Activated T-cell treated with anti-CD3 and anti-CD28 coated beads, Interleukin-2, amount 50 U/mL, for 48 hours (primary cell): ENCODE measurements at regions not wholly inside any gene's neighbourhood (a gene's known extent, or its start where the extent isn't known, plus 50 kb on each side); places are given as distances from the start of the nearest gene placed in this dataset.

Source experiments
- DNase-seq, 2 experiments: peaks; one replicate each; pipeline ENCODE4 v3.0.0-alpha.2; 2020

DNA sequence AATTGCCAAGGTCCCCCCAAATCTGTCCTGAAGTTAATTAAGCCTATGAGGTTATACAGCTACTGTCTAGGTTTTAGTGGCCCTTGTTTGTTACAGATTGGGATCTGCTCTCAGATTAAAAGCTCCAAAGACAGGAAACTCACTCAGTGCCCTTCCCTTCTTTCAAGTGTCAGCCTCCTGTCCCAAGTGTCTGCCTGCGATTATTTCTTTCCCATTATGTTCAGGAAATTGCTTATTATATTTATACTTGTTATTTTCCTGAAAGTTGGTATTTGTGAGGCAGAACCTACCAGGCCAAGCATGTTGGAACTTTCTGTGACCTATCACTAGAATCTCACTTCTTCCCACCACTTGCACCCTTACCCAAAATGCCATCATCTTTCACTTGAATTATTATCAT, 173.2 kb downstream of the AREG start:
- no peak for DNase-seq

DNA sequence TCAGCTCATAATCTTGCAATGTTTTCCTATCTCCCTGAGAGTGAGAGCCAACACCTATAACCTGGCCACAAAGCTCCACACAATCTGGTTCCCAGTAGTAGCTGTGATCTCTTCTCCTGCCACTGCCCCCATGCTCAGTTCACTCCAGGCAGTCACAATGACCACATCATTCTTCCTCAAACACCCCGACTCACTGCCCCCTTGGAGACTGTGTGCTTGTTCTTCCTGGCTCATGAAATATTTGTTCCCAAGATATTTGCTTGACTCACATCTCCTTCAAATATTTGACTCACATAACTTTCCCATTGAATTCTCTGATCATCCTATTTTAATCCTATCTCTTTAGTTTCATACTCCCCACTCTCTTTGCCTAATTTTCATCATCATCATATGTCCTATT, 173.7 kb downstream of the AREG start:
- DNase-seq, result no peak

DNA sequence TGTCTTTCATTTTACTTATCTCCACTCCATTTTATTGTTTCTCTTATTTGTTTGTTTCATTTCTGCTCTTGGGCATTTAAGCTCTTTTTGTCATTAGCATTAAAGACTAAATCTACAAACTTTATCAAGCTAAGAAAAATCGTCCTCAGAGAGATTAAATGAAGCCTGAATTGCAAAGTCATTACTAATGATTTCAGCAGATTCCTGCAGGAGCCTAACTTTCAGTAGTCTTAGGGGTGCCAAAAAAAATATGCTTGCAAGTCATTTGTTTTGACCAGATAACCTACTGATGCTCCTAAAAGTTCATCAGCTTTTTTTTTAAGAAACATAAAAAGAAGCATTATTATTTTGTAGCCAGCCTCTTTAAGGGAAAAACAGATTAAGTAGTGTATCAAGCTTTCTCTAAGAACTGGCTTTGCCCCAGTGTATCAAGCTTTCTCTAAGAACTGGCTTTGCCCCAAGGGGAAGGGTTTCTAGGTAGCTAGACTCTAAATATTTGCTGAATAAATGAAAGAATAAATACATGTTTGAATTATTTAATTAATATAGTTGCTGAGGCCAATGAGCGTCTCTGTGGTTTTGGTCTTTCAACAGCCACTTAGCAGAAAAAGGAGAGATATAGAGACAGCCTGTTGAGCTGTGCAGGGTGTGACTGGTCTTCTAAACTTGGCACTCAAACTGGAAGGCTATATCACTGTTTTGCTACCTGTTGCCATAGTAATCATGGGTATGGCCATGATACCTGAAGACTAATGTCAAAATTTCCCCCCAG, 174.2 kb downstream of the BTC start:
- DNase-seq, result no peak

DNA sequence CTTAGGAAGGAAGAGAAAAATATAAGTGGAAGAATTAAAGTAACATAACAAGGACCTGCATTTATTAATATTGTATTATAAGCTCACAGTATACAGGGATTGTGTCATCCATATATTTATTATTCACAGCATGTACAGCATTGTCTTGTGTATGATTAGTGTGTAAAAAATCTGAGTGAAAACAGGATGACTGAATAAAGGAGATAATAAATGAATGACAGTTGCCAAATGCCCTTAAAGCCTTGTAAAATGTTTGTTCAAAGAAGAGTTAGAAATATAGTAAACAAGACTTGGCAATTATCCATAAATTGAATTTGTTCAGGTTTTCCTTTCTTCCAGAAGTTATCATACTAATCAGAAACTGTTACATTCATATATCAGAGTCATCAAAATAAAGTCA, 172.7 kb downstream of the BTC start:
- no peak for DNase-seq

DNA sequence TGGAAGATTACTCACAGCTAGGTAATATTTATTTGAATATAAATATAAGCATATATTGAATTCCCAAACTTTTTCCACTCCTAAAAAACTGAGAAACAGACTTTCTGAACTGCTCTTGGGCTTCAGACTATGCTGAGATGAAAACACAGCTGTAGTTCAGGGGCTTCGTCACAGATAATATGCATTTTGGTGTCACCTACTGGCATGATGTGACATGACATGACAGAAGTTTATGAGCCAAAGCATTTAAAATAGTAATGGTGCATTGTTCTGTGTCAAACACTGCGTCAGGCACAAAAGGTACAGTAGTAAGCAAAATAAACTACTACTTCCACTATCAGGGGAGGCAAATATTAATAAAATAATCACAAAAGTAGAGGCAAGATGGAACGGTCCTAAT, 171.3 kb downstream of the BTC start:
- DNase-seq, result no peak

DNA sequence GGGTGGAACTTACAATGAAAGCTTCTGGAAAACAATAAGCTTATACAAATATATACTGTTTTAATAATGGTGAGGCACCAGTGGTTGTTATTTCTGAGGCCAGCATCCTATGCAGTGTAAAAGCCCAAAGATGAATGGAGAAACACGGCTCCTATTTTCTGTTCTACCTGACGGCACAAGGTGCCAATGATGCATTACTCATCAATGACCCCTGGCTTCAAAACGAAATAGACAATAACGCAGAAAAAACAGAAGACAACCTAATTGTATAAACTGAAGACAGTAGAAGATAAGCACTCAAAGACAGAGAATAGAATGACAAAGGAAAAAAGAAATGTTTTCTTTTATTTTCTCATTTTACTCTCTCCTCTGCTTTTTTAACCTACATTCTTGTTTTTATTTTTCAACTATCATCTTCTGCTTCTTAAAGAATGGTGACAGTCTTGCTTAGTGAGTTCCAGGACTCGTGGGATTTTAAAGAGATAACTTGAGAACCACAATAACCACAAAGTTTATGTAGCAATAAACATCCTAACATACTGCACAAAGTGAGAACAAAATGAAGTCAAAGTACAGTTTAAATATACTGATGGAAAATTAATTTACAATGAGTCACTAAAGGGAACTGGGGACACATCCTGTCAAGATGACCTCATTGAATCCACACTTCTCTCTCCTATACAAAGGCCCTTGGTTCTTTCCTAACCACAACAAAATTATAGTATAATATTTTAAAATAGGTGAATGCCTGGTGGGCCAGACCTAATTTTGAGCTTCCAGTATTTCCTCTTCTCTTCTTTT, 169.8 kb downstream of the BTC start:
- no peak for DNase-seq

DNA sequence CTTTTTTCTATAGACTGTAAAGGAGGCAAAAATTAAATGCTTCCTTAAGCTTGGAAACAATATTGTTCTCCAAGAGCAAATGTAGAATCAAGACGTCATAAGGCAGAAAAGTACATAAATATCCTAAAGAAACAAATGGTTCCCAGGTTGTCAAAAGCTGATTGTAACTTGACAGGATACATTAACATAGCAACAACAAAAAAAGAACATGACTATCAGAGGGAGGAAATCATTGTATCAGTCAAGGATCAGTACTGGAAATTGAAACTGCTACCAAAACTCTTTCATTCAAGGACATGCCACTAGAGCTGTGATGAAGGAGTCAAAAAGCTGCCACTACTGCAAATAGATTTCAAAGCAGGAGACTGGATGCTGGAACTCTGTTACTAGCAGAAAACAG, 168.3 kb downstream of the BTC start:
- DNase-seq, result no peak

DNA sequence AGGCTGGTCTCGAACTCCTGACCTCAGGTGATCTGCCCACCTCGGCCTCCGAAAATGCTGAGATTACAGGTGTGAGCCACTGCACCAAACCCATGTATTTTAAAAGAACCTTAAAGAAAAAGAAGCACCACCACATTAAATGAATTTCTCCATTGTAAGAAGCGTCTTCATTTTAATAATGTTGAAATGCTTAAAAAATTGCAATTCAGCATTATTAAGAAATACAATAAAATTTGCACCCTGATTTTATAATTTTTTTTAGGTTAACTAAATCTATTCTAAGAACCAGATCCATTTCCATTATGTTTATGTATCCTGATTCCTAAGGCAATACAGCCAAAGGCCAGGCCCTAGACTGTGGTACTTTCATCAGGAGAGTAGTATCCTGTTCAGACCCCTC, 167.2 kb downstream of the BTC start:
- DNase-seq, result no peak

DNA sequence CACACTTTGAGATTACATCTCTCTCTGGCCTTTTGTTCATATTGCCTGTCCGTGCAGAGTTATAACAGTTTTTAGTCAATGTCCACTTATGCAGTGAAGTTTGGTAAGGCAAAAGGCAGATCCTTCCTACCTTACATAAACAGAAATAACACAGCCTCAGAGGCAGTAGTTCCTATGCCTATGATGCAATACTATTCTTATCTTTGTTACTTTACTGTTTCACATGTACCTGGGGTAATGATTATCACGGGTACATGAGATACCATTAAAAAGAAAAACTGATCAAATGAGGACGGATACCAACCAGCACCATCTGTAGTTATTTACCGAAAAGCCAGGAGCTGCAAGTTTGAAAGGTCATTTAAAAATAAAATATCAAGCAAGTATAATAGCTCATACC, 166.8 kb downstream of the BTC start:
- DNase-seq, result no peak

DNA sequence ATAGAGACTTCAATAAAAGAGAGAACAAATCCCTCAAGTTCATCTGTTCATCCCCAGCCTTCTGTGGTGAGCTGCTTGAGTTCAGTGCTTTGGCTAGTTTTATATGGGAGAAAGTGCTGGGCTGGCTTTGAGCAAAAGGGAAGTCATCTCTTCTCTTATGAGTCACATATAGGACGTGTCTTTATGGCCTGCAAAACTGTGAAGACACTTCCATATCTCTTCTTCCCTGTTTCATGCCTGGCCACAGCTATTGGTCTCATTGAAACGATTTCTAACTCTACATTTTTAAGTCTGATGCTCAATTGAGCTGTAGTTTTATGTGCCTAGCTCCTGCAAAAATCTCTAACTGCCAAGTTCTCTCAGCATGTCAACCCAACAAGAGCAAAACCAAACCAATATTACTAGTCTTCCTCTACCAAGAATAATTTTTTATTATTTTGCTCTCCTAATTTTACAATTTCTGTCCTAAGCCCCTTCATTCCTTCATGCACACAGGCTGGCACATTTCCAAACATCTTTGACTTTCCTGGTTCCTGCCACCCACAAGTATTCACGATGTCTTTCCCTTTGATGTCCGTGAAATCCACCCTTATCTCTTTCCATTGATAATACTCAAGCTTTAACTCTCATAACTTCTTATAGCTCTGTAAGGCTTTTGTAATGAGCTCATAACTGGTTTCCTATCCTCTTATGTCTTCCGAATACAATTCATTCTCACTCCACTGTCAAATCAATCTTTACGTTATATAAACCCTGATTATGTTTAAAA, 165.3 kb downstream of the BTC start:
- no peak for DNase-seq

DNA sequence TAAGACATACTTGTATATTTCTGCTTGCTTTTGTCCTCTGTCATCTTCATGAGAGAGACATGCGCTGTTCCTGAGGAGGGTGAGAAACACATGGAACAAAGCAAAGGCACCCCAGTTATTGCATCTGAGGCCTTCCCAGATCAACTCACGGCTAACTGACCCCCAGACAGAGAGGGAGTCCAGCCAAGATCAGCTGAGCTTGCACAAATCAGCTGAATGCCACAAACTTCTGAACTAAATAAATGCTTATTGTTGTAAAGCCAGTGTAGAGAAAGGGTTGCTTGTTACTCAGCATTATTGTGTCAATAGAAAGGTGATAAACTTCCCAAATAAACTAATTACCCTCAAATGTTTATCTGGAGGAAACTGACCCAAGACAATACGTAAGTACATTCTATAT, 163.8 kb downstream of the BTC start:
- DNase-seq, result no peak

DNA sequence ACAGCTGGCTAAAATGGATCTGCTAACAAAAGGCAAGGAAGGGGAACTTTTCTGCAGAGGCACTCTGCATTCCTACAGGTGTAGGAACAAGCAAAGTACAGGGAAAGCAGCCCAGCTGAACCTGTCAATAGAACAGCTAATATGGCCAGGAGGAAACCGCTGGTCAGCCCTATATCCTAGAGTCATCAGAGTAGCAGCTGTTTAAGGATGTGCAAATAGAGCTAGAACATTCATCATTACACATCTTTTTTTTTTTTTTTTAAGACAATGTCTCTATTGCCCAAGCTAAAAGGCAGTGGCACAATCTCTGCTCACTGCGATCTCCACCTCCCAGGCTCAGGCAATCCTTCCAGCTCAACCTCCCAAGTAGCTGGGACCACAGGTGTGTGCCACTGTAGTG, 163.0 kb downstream of the BTC start:
- no peak for DNase-seq

DNA sequence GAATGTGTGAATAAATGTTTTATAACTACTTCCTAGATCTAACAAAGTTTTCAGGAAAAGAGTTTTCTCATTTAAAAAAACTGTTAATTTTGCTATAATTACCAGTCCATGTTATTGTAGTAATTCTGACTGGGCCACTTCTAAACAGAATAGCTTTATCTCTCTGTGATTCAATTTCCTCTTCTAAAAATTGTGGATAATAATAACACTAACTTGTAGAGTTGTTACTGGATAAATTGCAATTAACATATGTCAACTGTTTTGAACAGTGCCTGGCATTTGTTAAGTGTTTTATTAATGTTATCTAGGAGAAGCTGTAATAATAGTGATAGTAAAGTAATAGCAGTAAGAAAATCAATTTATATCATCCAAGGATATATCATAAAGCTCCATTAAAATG, 162.3 kb downstream of the BTC start:
- no peak for DNase-seq

DNA sequence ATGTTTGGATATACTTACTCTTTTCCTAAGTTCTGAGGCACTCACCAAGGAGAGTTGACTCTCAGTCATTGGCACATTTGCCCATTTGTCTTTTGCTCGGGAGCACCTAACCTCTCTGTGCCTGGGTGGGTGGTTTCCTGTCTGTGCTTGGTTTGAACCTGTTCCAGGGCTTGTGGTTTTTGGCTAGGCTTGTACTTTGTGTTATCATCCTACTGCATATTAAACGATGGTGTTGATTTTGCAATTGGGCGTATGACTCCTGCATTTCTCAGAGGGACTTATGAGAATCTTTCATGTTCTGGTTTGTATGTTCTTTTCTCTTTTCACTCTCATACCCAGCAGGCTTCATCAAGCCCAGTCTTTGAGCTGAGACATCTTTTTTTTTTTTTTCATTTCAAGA, 161.7 kb downstream of the BTC start:
- peak; percentile 24 to 47 for DNase-seq

DNA sequence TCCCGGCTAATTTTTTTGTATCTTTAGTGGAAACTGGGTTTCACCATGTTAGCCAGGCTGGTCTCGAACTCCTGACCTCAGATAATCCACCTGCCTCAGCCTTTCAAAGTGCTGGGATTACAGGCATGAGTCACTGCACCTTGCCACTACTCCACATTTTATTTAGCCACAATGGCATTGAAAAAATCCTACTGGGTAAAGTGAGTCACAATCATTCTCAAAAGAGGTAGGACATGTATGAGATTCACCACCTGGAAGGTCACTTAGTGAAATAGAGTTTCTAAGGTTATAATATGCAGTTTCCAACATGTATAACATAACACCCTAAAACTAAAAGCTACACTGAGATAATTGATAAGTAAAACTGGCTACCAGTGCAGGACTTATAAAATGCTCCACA, 159.2 kb downstream of the BTC start:
- no peak for DNase-seq

DNA sequence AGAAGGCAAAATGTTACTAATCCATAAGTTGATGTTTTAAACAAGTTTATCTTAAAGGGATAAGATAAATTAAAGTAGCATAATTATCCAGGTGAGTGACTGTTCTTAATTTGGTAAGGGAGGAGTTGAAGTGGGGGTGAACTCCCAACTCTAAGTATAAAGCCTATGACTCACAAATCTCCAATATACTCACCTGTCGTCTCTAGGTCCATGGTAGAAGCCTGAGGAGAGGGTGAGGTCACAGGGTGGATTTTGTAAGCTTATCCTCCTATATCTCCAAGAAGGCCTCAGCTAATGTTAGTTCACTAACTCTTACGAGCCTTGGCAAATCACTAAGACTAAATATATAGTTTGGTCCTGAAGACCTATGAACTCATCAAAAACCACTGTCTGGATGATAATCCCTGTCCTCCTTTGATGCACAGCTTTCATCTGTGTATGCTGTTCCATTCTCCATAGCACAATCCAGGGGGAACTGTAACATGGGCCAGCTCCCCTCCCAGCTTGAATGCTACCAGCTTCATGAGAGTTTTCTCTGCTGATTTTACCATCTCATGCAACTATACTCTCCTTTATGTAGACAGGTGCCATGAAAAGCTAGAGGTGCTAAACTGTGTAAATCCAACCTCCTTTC, 158.7 kb downstream of the BTC start:
- DNase-seq, result no peak

DNA sequence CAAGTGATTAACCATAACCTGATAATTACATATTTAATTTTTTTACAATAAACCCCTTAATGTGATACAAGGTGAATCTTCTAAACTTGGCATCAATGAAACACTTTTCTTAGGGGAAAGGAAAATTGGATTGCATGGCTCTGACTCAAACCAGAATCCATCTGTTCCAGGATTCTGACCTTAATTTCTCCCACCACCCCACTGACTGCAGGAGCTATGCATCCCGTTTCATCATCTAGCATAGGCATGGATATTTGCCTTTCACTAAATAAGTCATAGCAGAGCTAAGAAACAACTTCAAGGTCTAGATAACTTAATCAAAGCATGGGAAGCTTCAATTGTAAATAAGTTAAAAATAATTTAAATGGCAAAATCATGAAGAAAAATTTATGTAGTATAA, 156.3 kb downstream of the BTC start:
- no peak for DNase-seq

DNA sequence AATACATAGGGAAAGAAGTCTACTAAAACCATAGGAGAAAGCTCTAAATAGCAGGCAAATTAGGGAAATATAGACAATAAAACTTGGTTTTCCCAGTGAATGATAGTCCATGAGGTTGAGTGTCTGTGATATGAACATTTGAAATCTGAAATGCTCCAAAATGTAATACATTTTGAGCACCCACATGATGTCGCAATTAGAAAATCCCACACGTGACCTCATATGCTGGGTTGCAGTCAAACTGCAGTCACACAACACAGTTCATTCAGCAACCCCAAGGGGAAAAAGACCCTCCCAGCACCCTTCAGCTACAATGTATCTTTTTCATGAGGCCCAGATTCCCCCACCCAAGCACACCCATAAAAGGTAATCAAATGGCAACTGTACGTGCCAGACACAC, 155.6 kb downstream of the BTC start:
- DNase-seq, result no peak

DNA sequence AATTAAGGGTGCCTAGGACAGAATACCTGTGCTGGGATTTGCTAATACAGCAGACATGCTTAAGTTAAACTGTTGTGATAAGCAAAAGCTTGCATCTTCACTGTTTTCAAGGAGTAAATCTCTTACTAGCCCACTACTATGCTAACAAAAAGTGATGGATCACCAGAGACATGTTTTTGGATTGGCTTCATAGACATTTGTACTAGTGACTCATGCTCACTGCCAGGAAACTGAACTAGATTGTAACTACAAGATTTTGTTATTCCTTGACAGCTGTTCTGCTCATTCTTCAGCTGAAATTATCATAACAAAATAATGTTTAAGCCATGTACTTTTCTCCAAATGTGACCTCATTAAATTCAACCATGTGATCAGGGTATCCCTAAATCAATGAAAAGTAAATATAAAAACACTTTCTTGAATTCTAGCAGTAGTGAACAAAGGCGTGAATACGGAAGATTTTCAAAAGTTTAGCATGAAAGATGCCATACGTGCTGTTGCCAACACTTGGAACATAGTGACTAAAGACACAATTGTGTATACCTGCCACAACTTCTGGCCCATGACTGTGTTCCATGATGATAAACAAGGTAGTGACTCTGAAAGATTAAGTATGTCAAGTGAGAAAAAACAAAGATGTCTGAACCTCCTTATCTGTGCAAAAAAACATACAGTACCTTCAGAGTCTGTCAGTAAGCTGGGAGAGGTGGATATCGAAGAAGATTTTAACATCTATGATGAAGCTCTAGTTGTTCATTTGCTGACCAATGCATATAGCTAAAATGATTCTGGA, 154.0 kb downstream of the BTC start:
- no peak for DNase-seq

DNA sequence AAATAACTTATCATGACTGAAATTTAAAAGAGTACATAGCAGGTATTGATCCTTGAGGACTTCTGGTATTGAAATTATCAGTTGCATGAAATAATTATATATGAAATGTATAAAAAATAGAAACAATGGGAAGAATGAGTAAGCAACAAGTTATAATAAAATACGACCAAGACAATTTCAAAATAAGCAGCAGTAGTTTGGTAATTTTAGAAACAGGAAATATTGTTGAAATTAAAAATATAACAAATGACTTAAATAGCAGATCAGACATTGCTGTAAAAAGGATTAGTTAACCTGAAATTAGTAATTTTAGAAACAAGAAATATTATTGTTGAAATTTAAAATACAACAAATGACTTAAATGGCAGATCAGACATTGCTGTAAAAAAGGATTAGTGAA, 152.3 kb downstream of the BTC start:
- DNase-seq, result no peak

DNA sequence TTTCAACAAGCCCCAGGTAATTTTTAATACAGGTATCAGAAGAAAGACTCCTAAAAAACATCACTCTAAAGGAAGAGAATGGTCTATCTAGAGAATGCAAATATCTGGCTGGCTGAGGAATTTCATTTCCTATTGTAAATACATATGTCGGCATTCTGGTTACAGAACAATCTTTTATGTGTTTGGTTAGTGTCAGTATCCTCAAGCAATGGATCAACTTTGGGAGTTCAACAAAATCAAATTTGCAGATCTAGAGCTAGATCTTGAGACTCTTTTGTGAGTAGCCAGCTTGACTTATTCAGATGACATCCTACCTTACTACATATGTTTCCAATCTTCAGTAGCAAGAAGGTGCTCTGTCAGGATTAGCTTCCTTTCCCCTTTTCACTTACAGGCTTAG, 145.1 kb downstream of the BTC start:
- DNase-seq, result no peak

DNA sequence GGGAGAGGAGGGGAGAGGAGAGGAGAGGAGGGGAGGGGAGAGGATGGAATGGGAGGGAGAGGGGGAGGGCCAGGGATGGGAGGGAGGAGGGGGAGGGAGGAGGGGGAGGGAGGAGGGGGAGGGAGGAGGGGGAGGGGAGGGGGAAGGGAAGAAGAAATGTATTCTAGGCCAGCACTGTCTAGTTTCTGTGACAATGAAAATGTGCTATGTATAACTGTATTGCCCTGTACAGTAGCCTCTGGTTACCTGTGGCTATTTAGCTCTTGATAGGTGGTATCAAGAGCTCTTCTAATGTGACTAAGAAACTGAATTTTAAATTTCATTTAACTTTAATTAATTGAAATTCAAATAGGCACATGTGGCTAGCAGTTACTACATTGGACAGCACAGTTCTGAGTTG, 143.1 kb downstream of the BTC start:
- DNase-seq, result no peak
